AG20443 (cell line): ENCODE measurements at regions not wholly inside any gene's neighbourhood (a gene's known extent, or its start where the extent isn't known, plus 50 kb on each side); places are given as distances from the start of the nearest gene placed in this dataset.
"Not testable (repeated sequence)": the region's sequence is repeated elsewhere in the genome, so short reads cannot be mapped to it uniquely, and the experiment has no call there.

ENCODE experiments used
- DNase-seq: peaks from one replicate; pipeline ENCODE4 v3.0.0; 2012; ENCODE audit warnings: low spot score, mixed read lengths

DNA sequence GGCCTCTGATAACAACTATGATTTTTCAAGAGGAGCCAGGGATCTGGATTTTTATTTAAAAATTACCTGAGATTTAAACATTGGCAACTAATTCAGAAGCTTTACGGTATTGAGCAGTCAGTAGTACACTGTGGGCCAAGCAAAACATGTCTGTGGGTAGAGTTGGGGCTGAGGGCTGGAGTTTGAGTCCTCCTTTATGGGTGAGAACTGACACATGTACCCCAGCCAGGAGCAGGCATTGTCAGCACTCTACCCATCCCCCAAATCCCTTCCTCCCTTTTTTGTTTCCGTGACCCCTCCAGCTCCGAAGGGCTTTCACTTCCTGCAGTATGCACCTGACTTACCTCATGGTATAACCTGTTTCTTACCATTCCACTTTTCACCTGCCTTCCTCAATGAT lies 131.4 kb downstream of the SNX5 start:
- DNase-seq: no peak

DNA sequence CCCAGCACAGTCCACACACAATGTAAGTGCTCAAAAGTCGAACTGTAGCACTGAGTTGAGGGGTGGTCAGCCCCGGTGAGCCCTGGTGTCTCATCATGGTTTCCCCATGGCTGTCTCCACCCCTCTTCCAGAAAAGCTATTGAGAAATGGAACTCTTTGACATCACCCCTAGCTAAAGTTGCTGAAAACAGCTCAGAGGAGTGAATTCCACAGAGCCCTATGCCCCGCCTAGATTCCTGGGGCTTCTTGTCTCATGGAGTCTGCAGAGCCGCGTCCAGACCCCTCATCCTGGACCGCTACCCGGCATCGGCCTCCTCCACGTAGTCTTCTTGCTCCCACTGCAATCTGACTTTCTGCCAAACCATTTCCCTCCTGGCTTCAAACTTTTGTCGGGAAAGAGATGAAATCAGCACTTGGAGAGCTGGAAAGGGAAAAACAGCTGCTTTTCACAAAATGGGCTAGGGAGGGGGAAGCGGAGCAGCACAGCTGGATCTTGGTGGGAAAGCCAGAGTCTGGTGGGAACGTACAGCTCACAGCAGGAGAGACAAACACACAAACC lies 132.2 kb downstream of the SNX5 start:
- DNase-seq: peak; percentile 84

DNA sequence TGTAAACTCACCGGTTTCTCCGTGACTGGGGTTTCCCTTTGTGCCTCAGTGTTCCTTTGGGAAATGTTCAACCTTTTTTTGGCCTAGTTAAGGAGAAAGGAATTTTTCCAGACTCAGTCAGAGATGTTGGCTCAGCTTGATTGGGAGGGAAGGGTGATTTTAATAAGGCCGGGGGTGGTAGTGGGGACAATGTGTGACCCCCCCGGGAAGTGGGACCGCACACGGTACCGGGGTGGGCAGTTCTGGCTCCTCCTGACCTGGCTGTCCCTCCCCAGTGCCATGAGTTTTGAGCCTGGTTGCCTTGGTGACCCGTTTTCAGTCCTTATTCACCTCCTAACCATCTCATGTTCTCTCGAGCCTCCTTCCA lies 132.7 kb downstream of the SNX5 start:
- peak; percentile 18 for DNase-seq

DNA sequence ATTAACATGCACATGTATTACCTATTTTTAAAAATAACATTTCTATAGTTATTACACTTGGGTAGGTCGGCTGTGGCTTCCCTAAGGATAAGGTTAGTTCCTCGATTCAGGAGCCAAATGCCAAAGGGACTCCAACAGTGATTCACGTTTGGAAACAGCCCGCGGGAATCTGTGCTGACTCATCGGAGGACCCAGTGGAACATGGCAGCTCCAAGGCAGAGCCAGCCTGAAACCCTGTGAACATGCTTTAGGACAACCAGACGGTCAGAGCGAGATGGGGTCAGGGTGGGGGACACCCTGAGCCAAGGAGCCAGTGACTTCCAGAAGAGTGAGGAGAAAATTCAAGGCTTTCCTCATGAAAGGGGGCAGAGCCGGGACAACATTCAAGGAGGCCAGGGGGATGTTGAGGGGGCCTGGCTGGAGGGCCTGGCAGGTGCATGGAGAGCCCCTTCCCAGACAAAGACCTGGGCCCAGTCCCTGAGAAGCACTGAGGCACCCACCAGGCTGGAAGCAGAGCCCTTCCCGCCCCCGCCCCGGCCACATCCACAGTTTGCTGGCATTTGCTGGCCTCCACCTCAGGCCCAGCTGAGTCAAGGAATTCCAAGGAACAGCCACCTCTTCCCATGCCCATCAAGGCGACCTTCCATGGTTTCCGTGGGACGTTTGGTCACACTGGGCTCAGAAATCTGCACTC lies 133.2 kb downstream of the SNX5 start:
- peak; percentile 80 for DNase-seq

DNA sequence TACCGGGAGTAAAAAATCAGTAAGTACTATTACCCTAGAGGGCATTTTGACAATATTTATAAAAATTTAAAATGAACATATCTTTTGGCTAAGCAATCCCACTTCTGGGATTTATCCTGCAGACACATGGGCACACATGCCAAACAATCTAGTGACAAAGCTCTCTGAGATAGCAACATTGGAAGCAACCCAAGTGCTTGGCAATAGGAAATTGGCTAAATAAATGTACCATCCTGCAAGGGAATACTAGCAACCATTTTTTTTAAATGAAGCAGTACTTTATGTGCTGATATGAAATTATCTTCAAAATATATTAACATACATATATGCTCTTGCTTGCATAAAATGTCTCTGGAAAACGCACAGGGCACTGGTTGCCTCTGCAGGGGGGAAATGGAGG lies 133.8 kb downstream of the SNX5 start:
- DNase-seq: no peak

DNA sequence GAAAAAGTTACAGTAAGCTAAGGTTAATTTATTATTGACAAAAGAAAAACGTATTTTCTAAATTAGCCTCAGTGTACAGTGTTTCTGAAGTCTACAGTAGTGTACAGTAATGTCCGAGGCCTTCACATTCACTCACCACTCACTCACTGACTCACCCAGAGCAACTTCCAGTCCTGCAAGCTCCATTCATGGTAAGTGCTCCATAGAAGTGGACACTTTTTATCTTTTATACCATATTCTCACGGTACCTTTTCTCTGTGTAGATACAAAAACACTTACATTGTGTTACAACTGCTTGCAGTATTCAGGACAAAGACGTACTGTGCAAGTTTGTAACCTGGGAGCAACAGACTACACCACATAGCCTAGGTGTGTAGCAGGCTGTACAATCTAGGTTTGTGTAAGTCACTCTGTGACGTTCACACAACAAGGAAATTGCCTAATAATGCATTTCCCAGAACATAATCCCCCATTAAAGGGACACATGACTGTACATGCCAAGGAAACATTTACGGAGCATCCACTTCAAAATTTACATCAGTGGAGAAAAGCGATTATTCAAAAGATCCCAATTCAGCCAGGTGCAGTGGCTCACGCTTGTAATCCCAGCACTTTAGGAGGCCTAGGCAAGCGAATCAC lies 133.4 kb downstream of the BANF2 start:
- DNase-seq: no peak

DNA sequence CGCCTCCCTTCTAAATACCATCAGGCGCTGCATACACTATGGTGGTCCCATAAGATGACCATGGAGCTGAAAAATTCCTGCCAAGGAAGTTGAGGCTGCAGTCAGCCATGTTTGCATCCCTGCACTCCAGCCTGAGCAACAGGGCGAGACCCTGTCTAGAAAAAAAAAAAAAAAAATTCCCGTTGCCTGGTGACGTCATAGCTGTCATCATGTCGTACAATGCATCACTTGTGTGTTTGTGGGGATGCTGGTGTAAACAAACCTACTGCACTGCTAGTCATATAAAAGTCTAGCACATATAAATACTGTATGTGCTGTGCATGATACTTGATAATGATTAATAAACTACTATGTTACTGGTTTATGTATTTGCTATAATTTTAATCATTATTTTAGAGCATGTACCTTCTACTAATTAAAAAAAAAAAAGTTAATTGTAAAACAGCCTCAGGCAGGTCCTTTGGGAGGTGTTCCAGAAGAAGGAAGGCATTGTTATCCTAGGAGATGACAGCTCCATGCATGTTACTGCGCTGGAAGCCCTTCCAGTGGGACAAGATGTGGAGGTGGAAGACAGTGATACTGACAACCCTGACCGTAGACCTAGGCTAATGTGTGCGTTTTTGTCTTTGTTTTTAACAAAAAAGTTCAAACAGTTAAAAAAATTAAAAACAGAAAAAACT lies 132.6 kb downstream of the BANF2 start:
- DNase-seq: no peak

DNA sequence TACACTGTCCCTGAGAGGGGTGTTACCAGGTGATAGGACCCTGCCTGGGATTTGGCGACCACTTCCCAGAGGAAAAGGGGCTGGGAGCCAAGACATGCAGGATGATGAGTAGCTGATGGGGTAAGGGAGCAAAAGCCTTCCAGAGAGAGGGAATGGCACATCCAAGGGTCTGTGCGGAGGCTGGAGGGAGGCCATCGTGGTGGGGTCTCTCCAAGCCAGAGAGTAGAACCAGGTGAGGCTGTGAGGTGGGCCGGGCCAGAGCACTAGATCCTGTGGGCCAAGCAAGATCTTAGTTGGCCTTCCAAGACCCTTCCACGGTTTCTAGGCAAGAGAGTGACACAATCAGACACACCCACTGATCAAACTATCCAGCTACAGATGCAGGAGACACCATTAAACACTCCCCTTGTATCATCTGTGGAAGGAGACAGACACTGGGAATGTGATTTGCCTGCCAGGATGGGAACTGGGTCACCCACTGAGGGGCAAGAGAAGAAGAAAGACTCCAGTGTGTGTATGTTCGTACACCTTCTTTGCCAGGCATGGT lies 128.9 kb downstream of the BANF2 start:
- no peak for DNase-seq

DNA sequence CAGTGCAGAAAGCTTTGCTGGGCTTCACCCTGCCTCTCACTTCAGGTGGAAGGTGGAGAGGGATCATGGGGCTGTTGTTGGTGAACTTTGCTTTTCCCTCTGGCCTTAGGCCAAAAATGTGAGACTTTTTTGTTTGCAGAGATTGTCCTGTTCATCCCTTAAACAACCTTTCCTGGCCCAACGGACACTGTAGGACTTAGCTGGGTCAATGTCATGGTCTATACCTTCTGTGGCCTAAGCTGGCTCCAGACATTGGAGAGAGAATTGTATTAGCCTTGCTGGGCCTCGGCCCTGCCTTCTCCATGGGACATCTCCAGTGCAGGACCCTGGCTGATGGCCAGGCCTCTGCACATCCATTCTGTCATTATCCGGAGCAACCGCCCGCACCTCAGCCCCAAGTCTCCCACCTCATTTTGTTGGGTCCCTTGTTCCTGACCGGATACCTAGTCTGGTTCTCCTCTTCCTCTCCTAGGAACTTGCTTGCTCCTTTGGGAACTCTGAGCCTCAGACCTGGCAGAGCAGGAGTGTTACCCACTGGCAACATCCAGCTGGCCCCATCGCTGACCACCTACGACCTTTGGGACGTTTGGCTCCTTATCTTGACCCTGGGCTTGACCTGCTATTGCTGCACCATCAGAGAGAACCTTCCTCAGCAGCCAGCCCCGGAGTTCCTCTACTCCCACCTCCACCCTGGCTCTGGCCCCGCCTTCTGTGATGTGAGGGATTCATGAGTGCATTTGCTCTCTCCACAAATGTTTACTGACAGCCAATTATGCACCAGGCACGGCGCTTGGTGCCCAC lies 128.2 kb downstream of the BANF2 start:
- DNase-seq: no peak

DNA sequence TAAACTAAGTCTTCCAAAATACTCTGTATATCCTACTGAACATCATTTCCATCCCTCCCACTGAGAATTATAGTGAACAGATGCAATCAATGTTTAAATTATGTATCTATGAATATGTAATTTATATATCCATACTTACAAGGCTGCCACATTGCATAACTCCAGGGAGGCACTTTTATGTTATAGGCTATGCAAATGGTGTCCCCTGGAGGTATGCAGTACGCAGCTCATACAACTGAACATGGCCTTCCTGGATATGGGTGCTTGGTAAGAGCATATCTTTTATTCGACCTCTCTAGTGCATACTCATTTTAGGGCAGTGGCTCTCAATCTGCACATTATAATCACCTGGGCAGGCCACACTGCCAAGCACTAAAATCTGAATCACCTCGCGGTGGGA lies 127.3 kb downstream of the BANF2 start:
- no peak for DNase-seq

DNA sequence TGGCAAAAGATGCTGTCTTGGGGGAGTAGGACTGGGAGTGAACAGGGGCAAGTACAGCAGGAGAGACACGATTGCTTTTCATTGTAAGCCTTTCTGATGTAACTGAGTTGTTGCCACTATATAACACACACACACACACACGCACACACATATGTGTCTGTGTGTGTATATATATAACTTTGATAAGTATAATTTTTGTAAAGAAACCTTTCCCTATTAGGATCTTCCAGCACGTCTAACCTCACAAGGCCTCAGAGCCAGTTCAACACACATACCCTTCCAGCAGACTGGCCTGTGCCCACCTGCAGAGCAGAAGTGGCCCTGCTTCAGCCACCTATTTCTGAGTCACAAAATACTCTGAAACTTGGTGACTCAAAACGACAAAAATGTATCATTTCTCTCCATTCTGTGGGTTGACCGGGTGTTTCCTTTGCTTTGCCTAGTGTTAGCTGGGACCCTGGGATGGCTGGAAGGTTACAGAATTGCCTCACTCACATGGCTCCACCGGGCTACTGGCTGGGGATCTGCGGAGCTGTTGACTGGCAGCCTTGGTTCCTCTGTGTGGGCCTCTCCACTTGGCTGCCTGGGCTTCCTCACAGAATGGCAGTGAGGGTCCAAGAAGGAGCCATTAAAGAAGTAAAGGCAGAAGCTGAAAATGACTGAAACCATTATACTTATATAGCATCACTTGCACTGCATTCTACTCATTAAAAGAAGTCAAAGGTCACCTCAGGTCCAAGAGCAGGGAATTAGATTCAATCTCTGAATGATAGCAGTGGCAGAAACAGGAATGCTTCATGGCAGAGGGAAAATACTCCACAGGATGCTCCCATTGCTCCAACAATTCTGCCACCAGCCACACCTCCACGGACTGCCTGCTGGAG lies 126.4 kb downstream of the BANF2 start:
- DNase-seq: peak; percentile 24

DNA sequence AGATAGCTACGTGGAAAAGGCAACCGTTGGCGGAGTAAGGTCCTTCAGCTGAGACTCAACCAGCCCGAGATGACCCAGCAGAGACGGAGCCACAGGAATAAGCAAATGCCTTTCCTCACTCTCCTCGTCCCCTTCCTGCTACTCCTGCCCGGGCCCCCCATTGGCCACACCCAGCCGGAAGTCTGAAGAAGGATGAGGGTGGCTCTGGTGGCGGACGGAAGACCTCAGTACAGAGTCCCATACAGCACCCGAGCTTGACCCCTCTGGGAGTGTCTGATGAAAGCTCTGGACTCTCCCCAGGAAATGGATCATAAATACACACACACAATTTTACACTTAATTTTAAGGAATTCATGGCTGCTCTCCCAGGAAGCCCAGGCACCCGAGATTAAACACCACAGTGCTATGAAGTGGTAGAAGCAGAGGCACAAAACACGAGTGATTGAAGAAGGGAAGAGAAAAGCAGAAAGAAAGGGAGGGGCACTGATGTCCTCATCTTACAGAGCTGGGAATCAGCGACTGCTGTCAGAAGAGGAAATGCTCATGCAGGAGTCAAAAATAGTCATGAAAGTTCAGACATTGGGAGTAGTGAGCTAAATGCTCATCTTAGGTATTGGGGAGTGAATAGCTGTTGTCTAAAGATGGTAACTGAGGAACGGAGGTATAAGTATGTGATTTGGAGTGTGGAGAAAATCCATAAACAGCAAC lies 125.6 kb downstream of the BANF2 start:
- DNase-seq: peak; percentile 25

DNA sequence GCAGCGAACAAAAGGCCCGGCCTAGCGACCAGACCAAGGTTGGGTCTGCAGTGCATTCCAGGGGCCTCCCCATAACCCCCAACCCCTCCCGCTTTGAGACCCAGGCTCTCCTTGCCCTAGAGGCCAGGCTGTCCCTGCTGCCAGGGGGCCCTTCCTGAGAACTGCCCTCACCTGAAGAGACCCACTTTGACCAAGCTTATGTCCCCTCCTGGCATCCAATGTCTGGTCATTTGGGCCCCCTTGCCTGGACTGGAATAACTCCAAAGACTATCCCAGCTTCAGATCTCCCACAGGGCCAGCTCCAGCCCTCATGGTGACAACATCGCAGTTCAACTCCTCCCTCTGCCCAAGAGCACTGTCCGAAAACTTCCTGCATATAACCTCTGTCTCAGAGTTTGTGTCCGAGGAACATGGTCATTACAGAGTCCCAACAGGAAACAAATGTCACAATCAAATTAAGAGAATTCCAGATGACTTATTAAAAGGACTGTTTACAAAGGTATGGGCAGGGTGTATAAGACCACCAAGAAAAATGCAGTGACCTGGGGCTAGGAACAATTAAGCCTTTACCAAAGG lies 125.0 kb downstream of the BANF2 start:
- no peak for DNase-seq

DNA sequence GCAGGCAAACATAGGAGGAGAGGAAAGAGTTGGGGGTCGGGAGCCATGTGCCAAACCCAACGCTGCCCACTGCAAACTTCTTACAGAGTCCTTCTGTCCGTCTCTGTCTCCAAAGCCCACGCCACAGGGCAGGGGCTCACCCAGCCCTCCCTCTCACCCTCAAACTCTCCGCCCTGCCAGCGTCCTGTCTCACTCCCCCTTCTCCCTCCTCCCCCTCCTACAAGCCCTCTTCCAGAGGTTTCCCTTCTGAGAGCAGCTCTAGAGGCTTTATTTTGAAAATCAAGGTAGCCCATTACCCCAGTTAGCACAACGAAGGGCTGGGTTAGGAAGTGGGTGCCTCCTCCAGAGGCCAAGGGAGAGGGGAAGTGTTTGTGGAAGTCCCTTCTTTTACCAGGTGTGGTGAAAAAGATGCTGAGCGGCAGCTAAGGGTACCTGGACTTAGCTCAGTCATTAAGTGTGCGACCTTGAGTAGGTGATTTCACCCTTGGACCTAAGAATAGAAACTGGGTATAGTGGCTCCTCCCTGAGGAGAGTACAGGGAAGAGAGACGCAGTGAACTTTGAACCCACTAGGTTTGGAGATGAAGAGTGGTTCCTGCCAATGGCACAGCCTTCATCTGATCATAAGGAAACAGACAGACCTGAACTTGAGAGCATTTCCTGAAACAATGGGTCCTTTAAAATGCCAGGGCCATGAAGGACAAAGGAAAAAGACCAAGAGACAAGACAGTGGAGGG lies 123.8 kb downstream of the BANF2 start:
- no peak for DNase-seq

DNA sequence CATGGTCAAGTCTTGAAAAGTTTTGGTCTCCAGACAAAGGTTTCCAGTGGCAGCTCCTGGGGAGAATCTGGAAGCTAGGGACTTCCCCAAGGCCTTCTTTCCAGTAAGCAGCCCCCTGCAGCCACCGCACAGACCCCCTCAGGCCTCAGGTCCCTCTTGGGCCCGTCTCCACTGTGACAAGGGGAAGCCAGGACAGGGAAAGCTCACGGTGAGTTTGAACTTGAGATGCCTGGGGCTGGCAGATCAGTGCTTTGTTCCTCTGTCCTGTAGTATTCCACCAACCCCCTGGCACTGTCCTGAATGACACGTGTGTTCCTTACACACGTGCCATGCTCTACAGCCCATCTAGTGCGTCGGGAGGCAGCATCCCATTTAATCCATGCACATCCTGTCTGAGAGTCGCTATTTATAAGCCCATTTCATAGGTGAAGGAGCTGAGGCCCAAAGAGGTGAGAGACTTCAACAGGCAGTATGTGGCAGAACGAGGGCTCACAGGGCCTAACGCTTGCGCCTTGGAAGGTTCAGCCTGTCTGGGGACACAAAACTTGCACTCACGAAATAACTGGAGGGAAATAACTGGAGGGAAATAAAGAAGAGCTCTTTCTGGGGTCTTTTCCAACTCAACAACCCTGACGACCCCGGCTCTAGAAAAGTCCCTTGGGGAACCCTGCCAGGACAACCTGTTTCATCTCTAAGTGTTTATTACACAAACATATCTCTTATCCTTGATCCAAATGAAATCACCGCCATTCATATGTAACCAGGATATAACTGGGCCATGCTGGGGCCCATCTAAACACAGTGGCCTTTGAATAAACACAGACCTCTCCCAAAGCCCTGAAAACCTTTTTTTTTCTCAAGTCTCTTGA lies 123.0 kb downstream of the BANF2 start:
- no peak for DNase-seq

DNA sequence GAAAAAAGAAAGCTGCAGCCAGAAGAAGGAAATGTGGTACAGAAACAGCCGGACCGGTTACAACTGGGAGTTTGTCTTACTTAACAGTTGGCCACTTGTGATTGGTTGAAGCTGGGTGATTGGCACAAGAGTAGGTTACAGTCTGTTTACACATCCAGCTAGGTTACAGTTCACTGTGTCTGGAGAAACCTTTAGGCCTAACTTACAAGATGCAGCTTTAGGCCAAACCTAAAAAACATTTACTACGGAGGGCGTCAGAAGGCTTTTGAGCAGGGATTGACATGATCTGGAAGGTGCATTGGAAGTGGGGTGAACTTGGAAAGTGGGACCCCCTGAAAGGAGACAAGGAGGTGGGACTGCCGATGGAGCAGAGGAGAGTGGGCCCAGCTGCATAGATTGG lies 122.3 kb downstream of the BANF2 start:
- no peak for DNase-seq

DNA sequence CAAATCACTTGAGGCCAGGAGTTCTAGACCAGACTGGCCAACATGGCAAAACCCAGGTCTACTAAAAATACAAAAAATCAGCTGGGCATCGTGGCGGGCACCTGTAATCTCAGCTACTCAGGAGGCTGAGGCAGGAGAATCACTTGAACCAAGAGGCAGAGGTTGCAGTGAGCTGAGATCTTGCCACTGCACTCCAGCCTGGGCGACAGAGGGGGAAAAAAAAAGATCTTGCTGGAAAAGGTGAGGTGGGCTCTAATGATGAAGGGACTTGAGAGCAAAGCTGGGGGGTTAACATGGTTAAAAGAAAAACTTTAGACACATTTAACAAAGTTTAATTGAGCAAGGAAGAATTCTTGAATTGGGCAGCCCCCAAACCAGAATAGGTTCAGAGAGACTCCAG lies 121.8 kb downstream of the BANF2 start:
- not testable (repeated sequence) for DNase-seq

DNA sequence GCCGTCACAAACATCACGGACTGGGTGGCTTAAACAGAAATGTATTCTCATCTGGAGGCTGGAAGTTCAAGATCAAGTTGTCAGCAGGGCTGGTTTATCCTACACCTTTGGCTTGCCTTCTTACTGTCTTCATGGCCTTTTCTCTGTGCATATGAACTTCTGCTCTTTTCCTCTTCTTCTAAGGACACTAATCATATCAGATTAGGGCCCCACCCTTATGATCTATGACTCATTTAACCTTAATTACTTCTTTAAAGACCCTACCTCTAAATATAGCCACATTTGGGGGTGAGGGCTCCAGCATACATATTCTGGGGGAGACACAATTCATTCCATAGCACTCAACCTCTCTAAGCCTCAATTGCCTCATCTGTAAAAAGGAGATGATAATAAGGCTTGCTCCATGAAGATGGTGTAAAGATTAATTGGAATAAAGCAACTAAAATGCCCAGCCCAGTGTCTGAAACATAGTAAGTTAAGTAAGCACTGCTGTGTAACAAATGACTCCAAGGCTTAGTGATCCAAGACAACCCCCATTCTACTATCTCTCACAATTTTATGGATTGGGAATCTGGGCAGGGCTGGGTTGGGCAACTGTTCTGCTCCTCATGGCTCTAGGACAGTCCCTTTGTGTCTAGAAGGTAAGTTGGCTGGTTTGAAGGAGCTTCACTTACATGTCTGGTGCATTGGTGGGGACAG lies 119.8 kb downstream of the BANF2 start:
- DNase-seq: no peak
